ENCODE measurements at regions not wholly inside any gene's neighbourhood (a gene's known extent, or its start where the extent isn't known, plus 50 kb on each side); places are given as distances from the start of the nearest gene placed in this dataset.

- TF ChIP-seq, protein P1, sequence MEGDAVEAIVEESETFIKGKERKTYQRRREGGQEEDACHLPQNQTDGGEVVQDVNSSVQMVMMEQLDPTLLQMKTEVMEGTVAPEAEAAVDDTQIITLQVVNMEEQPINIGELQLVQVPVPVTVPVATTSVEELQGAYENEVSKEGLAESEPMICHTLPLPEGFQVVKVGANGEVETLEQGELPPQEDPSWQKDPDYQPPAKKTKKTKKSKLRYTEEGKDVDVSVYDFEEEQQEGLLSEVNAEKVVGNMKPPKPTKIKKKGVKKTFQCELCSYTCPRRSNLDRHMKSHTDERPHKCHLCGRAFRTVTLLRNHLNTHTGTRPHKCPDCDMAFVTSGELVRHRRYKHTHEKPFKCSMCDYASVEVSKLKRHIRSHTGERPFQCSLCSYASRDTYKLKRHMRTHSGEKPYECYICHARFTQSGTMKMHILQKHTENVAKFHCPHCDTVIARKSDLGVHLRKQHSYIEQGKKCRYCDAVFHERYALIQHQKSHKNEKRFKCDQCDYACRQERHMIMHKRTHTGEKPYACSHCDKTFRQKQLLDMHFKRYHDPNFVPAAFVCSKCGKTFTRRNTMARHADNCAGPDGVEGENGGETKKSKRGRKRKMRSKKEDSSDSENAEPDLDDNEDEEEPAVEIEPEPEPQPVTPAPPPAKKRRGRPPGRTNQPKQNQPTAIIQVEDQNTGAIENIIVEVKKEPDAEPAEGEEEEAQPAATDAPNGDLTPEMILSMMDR (IDR thresholded peaks at IDR 0.05; ENCODE audit: low read length): no peak
- TF ChIP-seq EZH2 (optimal IDR thresholded peaks at IDR 0.05; ENCODE audit: low read depth, low read length) (no peak), EZH2phosphoT487 (IDR thresholded peaks at IDR 0.05; ENCODE audit: low read length) (no peak)
Observed at GRCh38 chr5:135223891-135224625, 175.0 kb downstream of the MACROH2A1 start.
